K562 (cell line): ENCODE measurements at regions not wholly inside any gene's neighbourhood (a gene's known extent, or its start where the extent isn't known, plus 50 kb on each side); places are given as distances from the start of the nearest gene placed in this dataset.

Experiments used
- ATAC-seq: fragments of 200-7000 bp; cut with Tn5 transposase; 3 replicates; pipeline ENCODE4 v1.9.1; 2020; ENCODE audit warnings: moderate library complexity
- BruUV-seq: library from RNA; stranded (reverse); fragments of 400-500 nt; replicated peaks from 2 replicates; lab custom pipeline; 2021; lab: Mats Ljungman, UMichigan
- CTCF ChIA-PET: fragments of 300-600 bp; formaldehyde crosslinking; extraction: SDS; loops from one replicate; lab custom pipeline; 2021; ENCODE audit warnings: low intra/inter-chr PET ratio; lab: Yijun Ruan, JAX
- POLR2A ChIA-PET: fragments of 300-600, 350-650 bp; sonication (Branson Sonifier 250); formaldehyde crosslinking; extraction: SDS; loops from one replicate; lab custom pipeline; 2021; ENCODE audit warnings: antibody characterized with exemption, inconsistent platforms; lab: Yijun Ruan, JAX
- DNase-seq, 4 experiments: peaks; one replicate each; pipeline versions ENCODE4 v3.0.0 to v3.0.0-alpha.2; 2011 to 2018; ENCODE audit warnings: low spot score in 3 of 4, mixed read lengths in 3 of 4; ENCODE audit errors: extremely low read depth in 1 of 4
- FAIRE-seq: peaks from 2 replicates; lab custom pipeline; 2011; peaks lifted over from hg19 to GRCh38; lab: Jason Lieb, UNC
- H2AFZ ChIP-seq: 2 replicates; pipeline ENCODE4 v1.6.0; 2011; ENCODE audit warnings: low read depth, low read length, control low read depth, inconsistent platforms
- H3K27ac ChIP-seq: fragments of 200-600 bp; 3 replicates; pipeline ENCODE4 v1.8.0; 2011; ENCODE audit warnings: low read depth, mild to moderate bottlenecking, control low read depth, inconsistent platforms, low read length, moderate library complexity, mixed read lengths; ENCODE audit errors: extremely low read depth
- H3K27me3 ChIP-seq, 2 experiments: fragments of 300-600 bp in 1 of 2; 2 replicates in 1 of 2; 3 replicates in 1 of 2; pipeline versions ENCODE4 v1.6.0 to v1.8.0; 2011; ENCODE audit warnings: inconsistent platforms in 2 of 2, low read length in 2 of 2, mild to moderate bottlenecking in 1 of 2, mixed read lengths in 1 of 2, moderate library complexity in 1 of 2; ENCODE audit not compliant: control insufficient read depth in 2 of 2, insufficient read depth in 2 of 2
- H3K36me3 ChIP-seq: fragments of 300-600 bp; 3 replicates; pipeline ENCODE4 v1.8.0; 2011; ENCODE audit warnings: mild to moderate bottlenecking, low read length, inconsistent platforms; ENCODE audit not compliant: control insufficient read depth, insufficient read depth
- H3K4me1 ChIP-seq, 2 experiments: fragments of 200-600 bp in 1 of 2; replicated peaks in 1 of 2; 2 replicates in 1 of 2; 3 replicates in 1 of 2; pipeline versions ENCODE4 v1.5.1 to v1.8.0; 2011; ENCODE audit warnings: inconsistent platforms in 2 of 2, low read length in 2 of 2, mild to moderate bottlenecking in 1 of 2, mixed read lengths in 1 of 2, moderate library complexity in 1 of 2; ENCODE audit not compliant: control insufficient read depth in 2 of 2, insufficient read depth in 2 of 2
- H3K4me2 ChIP-seq: 2 replicates; pipeline ENCODE4 v1.6.1; 2011; ENCODE audit warnings: low read length, control low read depth, inconsistent platforms, mixed read lengths; ENCODE audit not compliant: insufficient read depth
- H3K4me3 ChIP-seq: fragments of 200-600 bp; sonication (generic), shearing (Covaris generic); 2 replicates; pipeline ENCODE4 v1.5.1; 2016; ENCODE audit warnings: control low read depth, inconsistent platforms
- H3K79me2 ChIP-seq: fragments of 200-600 bp; 3 replicates; pipeline ENCODE4 v1.8.0; 2011; ENCODE audit warnings: low read length, inconsistent platforms; ENCODE audit not compliant: control insufficient read depth, insufficient read depth
- H3K9ac ChIP-seq, 2 experiments: 2 replicates each; pipeline versions ENCODE4 v1.6.0 to v1.6.1; 2011; ENCODE audit warnings: low read depth in 2 of 2, low read length in 2 of 2, control low read depth in 1 of 2, inconsistent platforms in 1 of 2, mild to moderate bottlenecking in 1 of 2, mixed read lengths in 1 of 2; ENCODE audit not compliant: insufficient read depth in 1 of 2
- H3K9me1 ChIP-seq: one replicate; pipeline ENCODE4 v1.6.0; 2011; ENCODE audit warnings: inconsistent platforms, mild to moderate bottlenecking, low read length, moderate library complexity; ENCODE audit not compliant: control insufficient read depth, insufficient read depth
- H3K9me3 ChIP-seq: replicated peaks from 2 replicates; pipeline ENCODE4 v1.5.1; 2011; ENCODE audit warnings: low read depth, low read length, inconsistent platforms; ENCODE audit not compliant: control insufficient read depth, insufficient read depth
- H4K20me1 ChIP-seq: replicated peaks from 2 replicates; pipeline ENCODE4 v1.6.1; 2011; ENCODE audit warnings: low read length, inconsistent platforms, mixed read lengths; ENCODE audit not compliant: control insufficient read depth, insufficient read depth
- GATAD2A ChIP-seq: fragments of 450-650 bp; IDR thresholded peaks from 2 replicates; pipeline ENCODE4 v1.6.1; 2017
- HMGN3 ChIP-seq: IDR thresholded peaks from 2 replicates; pipeline ENCODE4 v1.6.1; 2011; ENCODE audit warnings: borderline replicate concordance, low read depth, mild to moderate bottlenecking, mixed read lengths, low read length; ENCODE audit not compliant: insufficient read length; ENCODE audit errors: extremely low read depth
- NONO ChIP-seq, 2 experiments: fragments of 200-400 bp in 1 of 2; fragments of 450-650 bp in 1 of 2; formaldehyde crosslinking in 1 of 2; IDR thresholded peaks; 2 replicates each; pipeline ENCODE4 v1.6.1; 2017; ENCODE audit warnings: low read depth in 2 of 2, mild to moderate bottlenecking in 2 of 2, moderate library complexity in 2 of 2, low read length in 1 of 2
- RAD51 ChIP-seq: fragments of 450-650 bp; IDR thresholded peaks from 2 replicates; pipeline ENCODE4 v1.7.1; 2016; ENCODE audit warnings: low read depth, mild to moderate bottlenecking, borderline replicate concordance
- ZNF282 ChIP-seq: sonication (generic); formaldehyde crosslinking; IDR thresholded peaks from 2 replicates; pipeline ENCODE4 v1.8.1; 2023; ENCODE audit warnings: missing genetic modification reagents
- WGBS: fragments of 100-300 bp; shearing (Covaris generic); methylation state at CpG from one replicate; pipeline ENCODE4 v1.1.6; 2016; ENCODE audit warnings: low coverage, mixed read lengths; ENCODE audit not compliant: insufficient coverage; ENCODE audit errors: missing lambda C conversion rate; 5-methylcytosine and 5-hydroxymethylcytosine counted together
- in situ Hi-C: fragments of 300-500 bp; cut with MboI; formaldehyde crosslinking; loops from 4 replicates; pipeline ENCODE4 v1.15.0; 2018; ENCODE audit warnings: inconsistent platforms, mixed read lengths
- intact Hi-C: fragments of 100-400 bp; cut with micrococcal nuclease; formaldehyde crosslinking; loops from 2 replicates; pipeline ENCODE4 v1.14.2; 2022
- TF ChIP-seq, protein P1 (sequence below): fragments of 200-800 bp; sonication (Bioruptor generic); IDR thresholded peaks from 2 replicates; pipeline ENCODE4 v1.6.1; 2017; ENCODE audit warnings: missing genetic modification characterization, missing compliant biosample characterization
- TF ChIP-seq, protein P2 (sequence below): fragments of 250-450 bp; sonication (Bioruptor Pico); IDR thresholded peaks from 2 replicates; pipeline ENCODE4 v1.8.0; 2022; ENCODE audit warnings: moderate library complexity, mild to moderate bottlenecking, inconsistent platforms
- TF ChIP-seq, protein P3 (sequence below): fragments of 200-800 bp; sonication (Bioruptor generic); IDR thresholded peaks from 2 replicates; pipeline ENCODE4 v1.6.1; 2016; ENCODE audit warnings: missing genetic modification characterization, missing compliant biosample characterization

GRCh38 chr2:144826105-144826504, 306.2 kb upstream of the ZEB2 start (continued):
- TF ChIP-seq RAD51, result peak; percentile 54
- TF ChIP-seq, protein P1, sequence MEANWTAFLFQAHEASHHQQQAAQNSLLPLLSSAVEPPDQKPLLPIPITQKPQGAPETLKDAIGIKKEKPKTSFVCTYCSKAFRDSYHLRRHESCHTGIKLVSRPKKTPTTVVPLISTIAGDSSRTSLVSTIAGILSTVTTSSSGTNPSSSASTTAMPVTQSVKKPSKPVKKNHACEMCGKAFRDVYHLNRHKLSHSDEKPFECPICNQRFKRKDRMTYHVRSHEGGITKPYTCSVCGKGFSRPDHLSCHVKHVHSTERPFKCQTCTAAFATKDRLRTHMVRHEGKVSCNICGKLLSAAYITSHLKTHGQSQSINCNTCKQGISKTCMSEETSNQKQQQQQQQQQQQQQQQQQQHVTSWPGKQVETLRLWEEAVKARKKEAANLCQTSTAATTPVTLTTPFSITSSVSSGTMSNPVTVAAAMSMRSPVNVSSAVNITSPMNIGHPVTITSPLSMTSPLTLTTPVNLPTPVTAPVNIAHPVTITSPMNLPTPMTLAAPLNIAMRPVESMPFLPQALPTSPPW, result no peak

GRCh38 chr2:144825331-144826020, 305.6 kb upstream of the ZEB2 start:
- Histone ChIP-seq H3K4me3 (no peak overlapping the region), H3K4me1 (no peaks in the 10 kb centered on the region; a peak in 2 of 5 replicates), H3K9me1 (no peaks in the 10 kb centered on the region), H4K20me1 (no peaks in the 10 kb centered on the region), H3K9me3 (no peaks in the 10 kb centered on the region; the same call in 1 of the 2 replicates), H3K36me3 (no peaks in the 10 kb centered on the region), H3K27ac (no peak overlapping the region), H3K9ac (no peak overlapping the region), H3K4me2 (no peak overlapping the region), H3K79me2 (no peaks in the 10 kb centered on the region), H3K27me3 (no peaks in the 10 kb centered on the region), H2AFZ (peak overlapping the region; percentile 43)
- BruUV-seq, result no TSS peak
- no peak for ATAC-seq
- DNase-seq, result no peak
- POLR2A ChIA-PET, result interaction anchor here (0.6 kb wide), 1 partner anchor 9 kb away, joined by 3 read pairs; no protein-coding TSS in a partner anchor
- FAIRE-seq, result no peak
- TF ChIP-seq ZNF282 (CRISPR knock-in tag) (no peak), GATAD2A (no peak), NONO (IDR thresholded peaks at IDR 0.05; ENCODE audit: low read depth in 2 of 2, low read length in 1 of 2) (no peak), HMGN3 (no peak)
- TF ChIP-seq, protein P2, sequence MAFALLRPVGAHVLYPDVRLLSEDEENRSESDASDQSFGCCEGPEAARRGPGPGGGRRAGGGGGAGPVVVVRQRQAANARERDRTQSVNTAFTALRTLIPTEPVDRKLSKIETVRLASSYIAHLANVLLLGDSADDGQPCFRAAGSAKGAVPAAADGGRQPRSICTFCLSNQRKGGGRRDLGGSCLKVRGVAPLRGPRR (CRISPR knock-in tag), result no peak
- TF ChIP-seq, protein P3, sequence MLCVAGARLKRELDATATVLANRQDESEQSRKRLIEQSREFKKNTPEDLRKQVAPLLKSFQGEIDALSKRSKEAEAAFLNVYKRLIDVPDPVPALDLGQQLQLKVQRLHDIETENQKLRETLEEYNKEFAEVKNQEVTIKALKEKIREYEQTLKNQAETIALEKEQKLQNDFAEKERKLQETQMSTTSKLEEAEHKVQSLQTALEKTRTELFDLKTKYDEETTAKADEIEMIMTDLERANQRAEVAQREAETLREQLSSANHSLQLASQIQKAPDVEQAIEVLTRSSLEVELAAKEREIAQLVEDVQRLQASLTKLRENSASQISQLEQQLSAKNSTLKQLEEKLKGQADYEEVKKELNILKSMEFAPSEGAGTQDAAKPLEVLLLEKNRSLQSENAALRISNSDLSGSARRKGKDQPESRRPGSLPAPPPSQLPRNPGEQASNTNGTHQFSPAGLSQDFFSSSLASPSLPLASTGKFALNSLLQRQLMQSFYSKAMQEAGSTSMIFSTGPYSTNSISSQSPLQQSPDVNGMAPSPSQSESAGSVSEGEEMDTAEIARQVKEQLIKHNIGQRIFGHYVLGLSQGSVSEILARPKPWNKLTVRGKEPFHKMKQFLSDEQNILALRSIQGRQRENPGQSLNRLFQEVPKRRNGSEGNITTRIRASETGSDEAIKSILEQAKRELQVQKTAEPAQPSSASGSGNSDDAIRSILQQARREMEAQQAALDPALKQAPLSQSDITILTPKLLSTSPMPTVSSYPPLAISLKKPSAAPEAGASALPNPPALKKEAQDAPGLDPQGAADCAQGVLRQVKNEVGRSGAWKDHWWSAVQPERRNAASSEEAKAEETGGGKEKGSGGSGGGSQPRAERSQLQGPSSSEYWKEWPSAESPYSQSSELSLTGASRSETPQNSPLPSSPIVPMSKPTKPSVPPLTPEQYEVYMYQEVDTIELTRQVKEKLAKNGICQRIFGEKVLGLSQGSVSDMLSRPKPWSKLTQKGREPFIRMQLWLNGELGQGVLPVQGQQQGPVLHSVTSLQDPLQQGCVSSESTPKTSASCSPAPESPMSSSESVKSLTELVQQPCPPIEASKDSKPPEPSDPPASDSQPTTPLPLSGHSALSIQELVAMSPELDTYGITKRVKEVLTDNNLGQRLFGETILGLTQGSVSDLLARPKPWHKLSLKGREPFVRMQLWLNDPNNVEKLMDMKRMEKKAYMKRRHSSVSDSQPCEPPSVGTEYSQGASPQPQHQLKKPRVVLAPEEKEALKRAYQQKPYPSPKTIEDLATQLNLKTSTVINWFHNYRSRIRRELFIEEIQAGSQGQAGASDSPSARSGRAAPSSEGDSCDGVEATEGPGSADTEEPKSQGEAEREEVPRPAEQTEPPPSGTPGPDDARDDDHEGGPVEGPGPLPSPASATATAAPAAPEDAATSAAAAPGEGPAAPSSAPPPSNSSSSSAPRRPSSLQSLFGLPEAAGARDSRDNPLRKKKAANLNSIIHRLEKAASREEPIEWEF (CRISPR knock-in tag), result no peak
- in situ Hi-C loops (no loop called here), intact Hi-C loops (no loop called here)
- WGBS, result 36% methylated on average over 3 of the region's 3 CpGs
- CTCF ChIA-PET, result no interaction called here
